ENCODE measurements at regions not wholly inside any gene's neighbourhood (a gene's known extent, or its start where the extent isn't known, plus 50 kb on each side); places are given as distances from the start of the nearest gene placed in this dataset.
A peak's percentile ranks its signal among the peaks of the same experiment; 100 is the strongest.

DNA sequence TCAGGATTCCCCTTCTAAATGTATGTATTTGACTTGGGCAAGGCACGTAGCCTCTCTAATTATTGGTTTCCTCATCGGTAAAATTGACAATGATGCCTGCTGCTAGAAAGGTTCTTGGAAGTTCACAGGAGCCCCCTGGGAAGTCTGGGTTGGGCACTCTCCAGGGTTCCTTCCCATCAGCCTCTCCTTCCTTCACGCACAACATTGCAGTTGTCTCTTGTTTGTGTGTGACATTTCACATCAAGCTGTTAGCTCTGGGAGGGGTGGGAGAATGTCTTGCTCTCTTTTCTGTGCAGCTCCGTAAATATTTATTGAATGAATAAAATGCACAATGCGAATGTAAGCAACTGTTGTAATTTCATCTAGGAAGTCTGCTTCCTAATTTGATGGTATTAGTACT lies 153.2 kb upstream of the PRICKLE1 start (continued):
- TF ChIP-seq ZNF416 (tag by site-specific recombination; IDR thresholded peaks at IDR 0.05) (no peak), MZF1 (tag by site-specific recombination; IDR thresholded peaks at IDR 0.05; ENCODE audit: borderline replicate concordance) (no peak), ZNF560 (tag by site-specific recombination; IDR thresholded peaks at IDR 0.05; ENCODE audit: borderline replicate concordance) (no peak), PRDM1 (tag by site-specific recombination; IDR thresholded peaks at IDR 0.05) (no peak), ZNF404 (tag by site-specific recombination; IDR thresholded peaks at IDR 0.05) (no peak), ZIC2 (tag by site-specific recombination; IDR thresholded peaks at IDR 0.05) (peak; percentile 31; the same call in 1 of the 2 replicates), ZNF324 (tag by site-specific recombination; IDR thresholded peaks at IDR 0.05) (no peak), TRIM28 (IDR thresholded peaks at IDR 0.05; ENCODE audit: borderline replicate concordance, low read length) (no peak)
- TF ChIP-seq, protein P1, sequence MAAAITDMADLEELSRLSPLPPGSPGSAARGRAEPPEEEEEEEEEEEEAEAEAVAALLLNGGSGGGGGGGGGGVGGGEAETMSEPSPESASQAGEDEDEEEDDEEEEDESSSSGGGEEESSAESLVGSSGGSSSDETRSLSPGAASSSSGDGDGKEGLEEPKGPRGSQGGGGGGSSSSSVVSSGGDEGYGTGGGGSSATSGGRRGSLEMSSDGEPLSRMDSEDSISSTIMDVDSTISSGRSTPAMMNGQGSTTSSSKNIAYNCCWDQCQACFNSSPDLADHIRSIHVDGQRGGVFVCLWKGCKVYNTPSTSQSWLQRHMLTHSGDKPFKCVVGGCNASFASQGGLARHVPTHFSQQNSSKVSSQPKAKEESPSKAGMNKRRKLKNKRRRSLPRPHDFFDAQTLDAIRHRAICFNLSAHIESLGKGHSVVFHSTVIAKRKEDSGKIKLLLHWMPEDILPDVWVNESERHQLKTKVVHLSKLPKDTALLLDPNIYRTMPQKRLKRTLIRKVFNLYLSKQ (tag by site-specific recombination; IDR thresholded peaks at IDR 0.05; ENCODE audit: borderline replicate concordance) = no peak
- TF ChIP-seq, protein P2, sequence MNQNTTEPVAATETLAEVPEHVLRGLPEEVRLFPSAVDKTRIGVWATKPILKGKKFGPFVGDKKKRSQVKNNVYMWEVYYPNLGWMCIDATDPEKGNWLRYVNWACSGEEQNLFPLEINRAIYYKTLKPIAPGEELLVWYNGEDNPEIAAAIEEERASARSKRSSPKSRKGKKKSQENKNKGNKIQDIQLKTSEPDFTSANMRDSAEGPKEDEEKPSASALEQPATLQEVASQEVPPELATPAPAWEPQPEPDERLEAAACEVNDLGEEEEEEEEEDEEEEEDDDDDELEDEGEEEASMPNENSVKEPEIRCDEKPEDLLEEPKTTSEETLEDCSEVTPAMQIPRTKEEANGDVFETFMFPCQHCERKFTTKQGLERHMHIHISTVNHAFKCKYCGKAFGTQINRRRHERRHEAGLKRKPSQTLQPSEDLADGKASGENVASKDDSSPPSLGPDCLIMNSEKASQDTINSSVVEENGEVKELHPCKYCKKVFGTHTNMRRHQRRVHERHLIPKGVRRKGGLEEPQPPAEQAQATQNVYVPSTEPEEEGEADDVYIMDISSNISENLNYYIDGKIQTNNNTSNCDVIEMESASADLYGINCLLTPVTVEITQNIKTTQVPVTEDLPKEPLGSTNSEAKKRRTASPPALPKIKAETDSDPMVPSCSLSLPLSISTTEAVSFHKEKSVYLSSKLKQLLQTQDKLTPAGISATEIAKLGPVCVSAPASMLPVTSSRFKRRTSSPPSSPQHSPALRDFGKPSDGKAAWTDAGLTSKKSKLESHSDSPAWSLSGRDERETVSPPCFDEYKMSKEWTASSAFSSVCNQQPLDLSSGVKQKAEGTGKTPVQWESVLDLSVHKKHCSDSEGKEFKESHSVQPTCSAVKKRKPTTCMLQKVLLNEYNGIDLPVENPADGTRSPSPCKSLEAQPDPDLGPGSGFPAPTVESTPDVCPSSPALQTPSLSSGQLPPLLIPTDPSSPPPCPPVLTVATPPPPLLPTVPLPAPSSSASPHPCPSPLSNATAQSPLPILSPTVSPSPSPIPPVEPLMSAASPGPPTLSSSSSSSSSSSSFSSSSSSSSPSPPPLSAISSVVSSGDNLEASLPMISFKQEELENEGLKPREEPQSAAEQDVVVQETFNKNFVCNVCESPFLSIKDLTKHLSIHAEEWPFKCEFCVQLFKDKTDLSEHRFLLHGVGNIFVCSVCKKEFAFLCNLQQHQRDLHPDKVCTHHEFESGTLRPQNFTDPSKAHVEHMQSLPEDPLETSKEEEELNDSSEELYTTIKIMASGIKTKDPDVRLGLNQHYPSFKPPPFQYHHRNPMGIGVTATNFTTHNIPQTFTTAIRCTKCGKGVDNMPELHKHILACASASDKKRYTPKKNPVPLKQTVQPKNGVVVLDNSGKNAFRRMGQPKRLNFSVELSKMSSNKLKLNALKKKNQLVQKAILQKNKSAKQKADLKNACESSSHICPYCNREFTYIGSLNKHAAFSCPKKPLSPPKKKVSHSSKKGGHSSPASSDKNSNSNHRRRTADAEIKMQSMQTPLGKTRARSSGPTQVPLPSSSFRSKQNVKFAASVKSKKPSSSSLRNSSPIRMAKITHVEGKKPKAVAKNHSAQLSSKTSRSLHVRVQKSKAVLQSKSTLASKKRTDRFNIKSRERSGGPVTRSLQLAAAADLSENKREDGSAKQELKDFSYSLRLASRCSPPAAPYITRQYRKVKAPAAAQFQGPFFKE (tag by site-specific recombination; IDR thresholded peaks at IDR 0.05; ENCODE audit: borderline replicate concordance) = no peak
- TF ChIP-seq, protein P3, sequence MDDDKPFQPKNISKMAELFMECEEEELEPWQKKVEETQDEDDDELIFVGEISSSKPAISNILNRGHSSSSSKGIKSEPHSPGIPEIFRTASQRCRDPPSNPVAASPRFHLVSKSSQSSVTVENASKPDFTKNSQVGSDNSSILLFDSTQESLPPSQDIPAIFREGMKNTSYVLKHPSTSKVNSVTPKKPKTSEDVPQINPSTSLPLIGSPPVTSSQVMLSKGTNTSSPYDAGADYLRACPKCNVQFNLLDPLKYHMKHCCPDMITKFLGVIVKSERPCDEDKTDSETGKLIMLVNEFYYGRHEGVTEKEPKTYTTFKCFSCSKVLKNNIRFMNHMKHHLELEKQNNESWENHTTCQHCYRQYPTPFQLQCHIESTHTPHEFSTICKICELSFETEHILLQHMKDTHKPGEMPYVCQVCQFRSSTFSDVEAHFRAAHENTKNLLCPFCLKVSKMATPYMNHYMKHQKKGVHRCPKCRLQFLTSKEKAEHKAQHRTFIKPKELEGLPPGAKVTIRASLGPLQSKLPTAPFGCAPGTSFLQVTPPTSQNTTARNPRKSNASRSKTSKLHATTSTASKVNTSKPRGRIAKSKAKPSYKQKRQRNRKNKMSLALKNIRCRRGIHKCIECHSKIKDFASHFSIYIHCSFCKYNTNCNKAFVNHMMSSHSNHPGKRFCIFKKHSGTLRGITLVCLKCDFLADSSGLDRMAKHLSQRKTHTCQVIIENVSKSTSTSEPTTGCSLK (tag by site-specific recombination; IDR thresholded peaks at IDR 0.05) = no peak
- TF ChIP-seq, protein P4, sequence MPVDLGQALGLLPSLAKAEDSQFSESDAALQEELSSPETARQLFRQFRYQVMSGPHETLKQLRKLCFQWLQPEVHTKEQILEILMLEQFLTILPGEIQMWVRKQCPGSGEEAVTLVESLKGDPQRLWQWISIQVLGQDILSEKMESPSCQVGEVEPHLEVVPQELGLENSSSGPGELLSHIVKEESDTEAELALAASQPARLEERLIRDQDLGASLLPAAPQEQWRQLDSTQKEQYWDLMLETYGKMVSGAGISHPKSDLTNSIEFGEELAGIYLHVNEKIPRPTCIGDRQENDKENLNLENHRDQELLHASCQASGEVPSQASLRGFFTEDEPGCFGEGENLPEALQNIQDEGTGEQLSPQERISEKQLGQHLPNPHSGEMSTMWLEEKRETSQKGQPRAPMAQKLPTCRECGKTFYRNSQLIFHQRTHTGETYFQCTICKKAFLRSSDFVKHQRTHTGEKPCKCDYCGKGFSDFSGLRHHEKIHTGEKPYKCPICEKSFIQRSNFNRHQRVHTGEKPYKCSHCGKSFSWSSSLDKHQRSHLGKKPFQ (tag by site-specific recombination; IDR thresholded peaks at IDR 0.05) = no peak

DNA sequence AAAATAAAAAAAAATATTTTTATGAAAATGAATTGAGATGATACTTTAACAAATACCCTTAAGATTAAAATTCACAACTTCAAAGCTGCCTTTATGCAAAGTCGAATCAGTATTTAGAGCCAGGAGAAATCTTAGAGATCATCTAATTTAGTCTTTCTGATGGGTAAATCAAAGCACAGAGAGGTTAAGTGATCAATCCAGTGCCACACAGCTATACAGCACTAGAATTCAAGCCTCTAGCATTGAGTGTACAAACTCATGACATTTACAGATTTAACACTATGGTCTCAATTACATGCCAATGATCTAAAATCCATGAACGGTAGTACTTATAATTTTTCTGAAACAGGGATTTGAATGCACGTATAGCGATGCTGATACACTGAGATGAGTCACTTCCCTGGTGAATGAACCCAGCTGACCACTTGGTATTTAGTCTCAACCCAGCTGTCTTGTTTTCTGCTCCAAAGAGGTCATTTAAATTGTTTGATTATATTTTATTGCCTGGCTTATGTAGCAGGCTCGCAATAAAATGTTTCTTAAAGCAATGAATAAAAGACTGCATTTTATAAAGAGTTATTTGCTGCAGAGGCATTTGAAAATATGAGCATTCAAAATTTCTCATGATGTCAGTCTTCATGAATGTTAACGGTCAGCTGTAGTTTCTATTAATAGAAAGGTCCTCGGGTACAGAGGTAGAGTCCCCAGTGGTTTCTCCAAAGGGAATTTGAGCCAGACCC lies 152.4 kb upstream of the PRICKLE1 start:
- Histone ChIP-seq H3K9me3 (ENCODE audit: control insufficient read depth, insufficient read depth, low read depth, low read length) (no peaks in the 10 kb centered on the region), H3K36me3 (ENCODE audit: control insufficient read depth in 2 of 2, insufficient read depth in 1 of 2, low read length in 2 of 2) (no peaks in the 10 kb centered on the region), H3K27ac (ENCODE audit: extremely low read depth, low read depth, low read length) (no peak overlapping the region), H3K4me1 (ENCODE audit: control insufficient read depth, insufficient read depth, low read length) (peaks cover 17% of the 10 kb centered on the region; the same call in 1 of the 2 replicates), H3K4me3 (ENCODE audit: low read depth, low read length) (no peak overlapping the region)
- POLR2A ChIA-PET = no interaction called here
- CTCF ChIA-PET = interaction anchor here (0.8 to 1.3 kb wide), 2 partner anchors 18 to 27 kb away, joined by 3 read pairs; no protein-coding TSS in a partner anchor
- TF ChIP-seq ZNF48 (tag by site-specific recombination; IDR thresholded peaks at IDR 0.05) = no peak
- TF ChIP-seq ZNF514 (tag by site-specific recombination; IDR thresholded peaks at IDR 0.05) = no peak
- peak; percentile 80 for TF ChIP-seq ZNF768 (tag by site-specific recombination; IDR thresholded peaks at IDR 0.05)
- peak; percentile 11 for TF ChIP-seq SETDB1 (IDR thresholded peaks at IDR 0.05; ENCODE audit: insufficient read length, low read length)
- no peak for TF ChIP-seq ZFP69B (tag by site-specific recombination; IDR thresholded peaks at IDR 0.05)
- TF ChIP-seq FEZF1 (tag by site-specific recombination; IDR thresholded peaks at IDR 0.05) = no peak
- no peak for TF ChIP-seq ZNF707 (tag by site-specific recombination; IDR thresholded peaks at IDR 0.05)
- TF ChIP-seq, protein P5, sequence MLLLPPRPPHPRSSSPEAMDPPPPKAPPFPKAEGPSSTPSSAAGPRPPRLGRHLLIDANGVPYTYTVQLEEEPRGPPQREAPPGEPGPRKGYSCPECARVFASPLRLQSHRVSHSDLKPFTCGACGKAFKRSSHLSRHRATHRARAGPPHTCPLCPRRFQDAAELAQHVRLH (tag by site-specific recombination; IDR thresholded peaks at IDR 0.05) = peak; percentile 62; the same call in 1 of the 2 replicates
- no peak for TF ChIP-seq SP7 (tag by site-specific recombination; IDR thresholded peaks at IDR 0.05)
- no peak for TF ChIP-seq ZNF404 (tag by site-specific recombination; IDR thresholded peaks at IDR 0.05)
- TF ChIP-seq ZNF132 (tag by site-specific recombination; IDR thresholded peaks at IDR 0.05; ENCODE audit: borderline replicate concordance) = no peak
- no peak for TF ChIP-seq IKZF3 (tag by site-specific recombination; IDR thresholded peaks at IDR 0.05)
- TF ChIP-seq ZNF544 (tag by site-specific recombination; IDR thresholded peaks at IDR 0.05) = no peak
- TF ChIP-seq KLF1 (tag by site-specific recombination; IDR thresholded peaks at IDR 0.05) = no peak
